SH-SY5Y (cell line): ENCODE measurements at regions not wholly inside any gene's neighbourhood (a gene's known extent, or its start where the extent isn't known, plus 50 kb on each side); places are given as distances from the start of the nearest gene placed in this dataset.

Experiments used
- GATA2 ChIP-seq: IDR thresholded peaks from 2 replicates; pipeline ENCODE4 v1.6.1; 2011; ENCODE audit warnings: mild to moderate bottlenecking, low read depth, low read length
- GATA3 ChIP-seq: IDR thresholded peaks from 2 replicates; pipeline ENCODE4 v1.6.1; 2011; ENCODE audit warnings: low read depth, mild to moderate bottlenecking, low read length, moderate library complexity

GRCh38 chr21:15148437-15148836 is 83.6 kb upstream of the NRIP1 start:
- TF ChIP-seq GATA2 (no peak), GATA3 (no peak)
